OCI-LY7 (cell line): ENCODE measurements at regions not wholly inside any gene's neighbourhood (a gene's known extent, or its start where the extent isn't known, plus 50 kb on each side); places are given as distances from the start of the nearest gene placed in this dataset.

Experiments
- EZH2phosphoT487 ChIP-seq: fragments of 200-600 bp; sonication (generic); IDR thresholded peaks from 2 replicates; pipeline ENCODE4 v1.6.1; 2018; ENCODE audit warnings: low read depth, borderline replicate concordance, mild to moderate bottlenecking, mixed run types, antibody characterized with exemption, low read length, moderate library complexity, mixed read lengths
- TF ChIP-seq, protein P1 (sequence below): fragments of 200-600 bp; sonication (generic); conservative IDR thresholded peaks from 2 replicates; pipeline ENCODE4 v1.5.1; 2014; ENCODE audit warnings: mild to moderate bottlenecking, antibody characterized with exemption, low read length, moderate library complexity, mixed read lengths

DNA sequence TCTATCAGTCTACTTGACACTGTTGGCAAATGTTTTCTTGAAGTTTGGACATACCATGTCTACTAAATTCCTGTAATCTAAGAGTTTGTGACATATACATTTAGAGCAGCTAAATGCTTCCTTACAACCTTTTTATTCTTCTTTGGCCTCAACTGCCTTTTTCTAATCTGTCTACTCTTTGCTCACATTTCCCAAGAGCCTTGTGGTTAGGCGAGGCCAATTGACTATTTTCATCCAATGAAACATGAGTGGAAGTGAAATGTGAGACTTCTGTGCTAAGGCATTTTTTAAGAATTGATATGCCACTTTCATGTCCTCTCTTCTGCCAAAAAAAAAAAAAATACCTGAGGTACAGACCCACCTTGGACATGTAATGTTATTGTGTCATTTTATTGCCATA, 158.2 kb upstream of the MCHR2 start:
- TF ChIP-seq, protein P1, sequence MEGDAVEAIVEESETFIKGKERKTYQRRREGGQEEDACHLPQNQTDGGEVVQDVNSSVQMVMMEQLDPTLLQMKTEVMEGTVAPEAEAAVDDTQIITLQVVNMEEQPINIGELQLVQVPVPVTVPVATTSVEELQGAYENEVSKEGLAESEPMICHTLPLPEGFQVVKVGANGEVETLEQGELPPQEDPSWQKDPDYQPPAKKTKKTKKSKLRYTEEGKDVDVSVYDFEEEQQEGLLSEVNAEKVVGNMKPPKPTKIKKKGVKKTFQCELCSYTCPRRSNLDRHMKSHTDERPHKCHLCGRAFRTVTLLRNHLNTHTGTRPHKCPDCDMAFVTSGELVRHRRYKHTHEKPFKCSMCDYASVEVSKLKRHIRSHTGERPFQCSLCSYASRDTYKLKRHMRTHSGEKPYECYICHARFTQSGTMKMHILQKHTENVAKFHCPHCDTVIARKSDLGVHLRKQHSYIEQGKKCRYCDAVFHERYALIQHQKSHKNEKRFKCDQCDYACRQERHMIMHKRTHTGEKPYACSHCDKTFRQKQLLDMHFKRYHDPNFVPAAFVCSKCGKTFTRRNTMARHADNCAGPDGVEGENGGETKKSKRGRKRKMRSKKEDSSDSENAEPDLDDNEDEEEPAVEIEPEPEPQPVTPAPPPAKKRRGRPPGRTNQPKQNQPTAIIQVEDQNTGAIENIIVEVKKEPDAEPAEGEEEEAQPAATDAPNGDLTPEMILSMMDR = no peak
- TF ChIP-seq EZH2phosphoT487 = no peak
